ENCODE measurements at regions not wholly inside any gene's neighbourhood (a gene's known extent, or its start where the extent isn't known, plus 50 kb on each side); places are given as distances from the start of the nearest gene placed in this dataset.

GRCh38 chr10:17510242-17510908 lies 56.0 kb upstream of the ST8SIA6 start:
- Histone ChIP-seq H3K9me2 (no peaks in the 10 kb centered on the region), H3K9me3 (no peaks in the 10 kb centered on the region), H3K27ac (ENCODE audit: low read depth in 2 of 2, low read length in 1 of 2) (peak overlapping the region in 1 of 2 experiments; percentile 91; a peak in 2 of 4 replicates), H3K4me2 (no peak overlapping the region), H4K20me1 (ENCODE audit: insufficient read depth) (no peaks in the 10 kb centered on the region), H3K36me3 (replicated peaks in 1 of 2; ENCODE audit: control insufficient read depth in 1 of 2, insufficient read depth in 2 of 2, low read length in 1 of 2) (no peaks in the 10 kb centered on the region), H3K4me1 (ENCODE audit: control insufficient read depth in 1 of 2, insufficient read depth in 2 of 2, low read depth in 1 of 2, low read length in 1 of 2) (peaks cover 0 to 17% of the 10 kb centered on the region in 2 experiments; a peak in 2 of 4 replicates), H2AFZ (ENCODE audit: low read depth) (no peak overlapping the region; the same call in 1 of the 2 replicates), H3K79me2 (ENCODE audit: insufficient read depth) (no peaks in the 10 kb centered on the region), H3F3A (replicated peaks; ENCODE audit: insufficient read depth) (peaks cover 33% of the 10 kb centered on the region), H3K9ac (no peak overlapping the region), H3K4me3 (ENCODE audit: low read depth in 2 of 2, low read length in 1 of 2) (no peak overlapping the region), H3K27me3 (ENCODE audit: insufficient read depth) (no peaks in the 10 kb centered on the region)
- 95% methylated on average over 5 of the region's 5 CpGs for whole genome bisulfite sequencing (ENCODE audit: low lambda C conversion rate)
- DNase-seq: no peak
- TF ChIP-seq SIN3A (IDR thresholded peaks at IDR 0.05; ENCODE audit: borderline replicate concordance, low read depth, low read length) (no peak), PBX3 (IDR thresholded peaks at IDR 0.05) (no peak), POLR2AphosphoS5 (IDR thresholded peaks at IDR 0.05; ENCODE audit: low read depth, low read length) (no peak), RAD21 (IDR thresholded peaks at IDR 0.05; ENCODE audit: low read length) (no peak), EZH2phosphoT487 (IDR thresholded peaks at IDR 0.05; ENCODE audit: borderline replicate concordance, low read depth) (no peak), GABPA (IDR thresholded peaks at IDR 0.05; ENCODE audit: low read depth) (no peak), MEF2A (IDR thresholded peaks at IDR 0.05; ENCODE audit: borderline replicate concordance, low read depth) (no peak), RXRA (IDR thresholded peaks at IDR 0.05; ENCODE audit: borderline replicate concordance, low read depth) (no peak), NRF1 (IDR thresholded peaks at IDR 0.05; ENCODE audit: low read depth, low read length) (no peak), FOSL2 (IDR thresholded peaks at IDR 0.05; ENCODE audit: borderline replicate concordance, low read depth) (no peak), MXI1 (IDR thresholded peaks at IDR 0.05; ENCODE audit: low read depth, low read length) (no peak)
- ChIA-PET CTCF (no interaction called here), POLR2A (no interaction called here)

GRCh38 chr10:17507538-17507937 lies 53.1 kb upstream of the ST8SIA6 start:
- H3F3A ChIP-seq (replicated peaks; ENCODE audit: insufficient read depth): peaks cover 44% of the 10 kb centered on the region
- no peaks in the 10 kb centered on the region for H4K20me1 ChIP-seq (ENCODE audit: insufficient read depth)
- DNase-seq: no peak
- TF ChIP-seq PBX3 (IDR thresholded peaks at IDR 0.05) (no peak), EZH2phosphoT487 (IDR thresholded peaks at IDR 0.05; ENCODE audit: borderline replicate concordance, low read depth) (no peak), SIN3A (IDR thresholded peaks at IDR 0.05; ENCODE audit: borderline replicate concordance, low read depth, low read length) (no peak), MEF2A (IDR thresholded peaks at IDR 0.05; ENCODE audit: borderline replicate concordance, low read depth) (no peak)
- TF ChIP-seq, protein P1, sequence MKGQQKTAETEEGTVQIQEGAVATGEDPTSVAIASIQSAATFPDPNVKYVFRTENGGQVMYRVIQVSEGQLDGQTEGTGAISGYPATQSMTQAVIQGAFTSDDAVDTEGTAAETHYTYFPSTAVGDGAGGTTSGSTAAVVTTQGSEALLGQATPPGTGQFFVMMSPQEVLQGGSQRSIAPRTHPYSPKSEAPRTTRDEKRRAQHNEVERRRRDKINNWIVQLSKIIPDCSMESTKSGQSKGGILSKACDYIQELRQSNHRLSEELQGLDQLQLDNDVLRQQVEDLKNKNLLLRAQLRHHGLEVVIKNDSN (IDR thresholded peaks at IDR 0.05; ENCODE audit: borderline replicate concordance, low read depth): no peak
- H3K36me3 ChIP-seq (replicated peaks in 1 of 2; ENCODE audit: control insufficient read depth in 1 of 2, insufficient read depth in 2 of 2, low read length in 1 of 2): no peaks in the 10 kb centered on the region
- H3K4me1 ChIP-seq (ENCODE audit: control insufficient read depth in 1 of 2, insufficient read depth in 2 of 2, low read depth in 1 of 2, low read length in 1 of 2): peaks cover 0 to 22% of the 10 kb centered on the region in 2 experiments; a peak in 2 of 4 replicates
- H3K4me2 ChIP-seq: no peak overlapping the region
- H3K79me2 ChIP-seq (ENCODE audit: insufficient read depth): no peaks in the 10 kb centered on the region
- ChIA-PET POLR2A (no interaction called here), CTCF (interaction anchor here (0.7 kb wide), 1 partner anchor 17 kb away, joined by 3 read pairs; no protein-coding TSS in a partner anchor)
- H3K9me3 ChIP-seq: no peaks in the 10 kb centered on the region
- H3K4me3 ChIP-seq (ENCODE audit: low read depth in 2 of 2, low read length in 1 of 2): no peak overlapping the region
- no peak overlapping the region for H3K27ac ChIP-seq (ENCODE audit: low read depth in 2 of 2, low read length in 1 of 2)
- no peak overlapping the region for H3K9ac ChIP-seq
- no peaks in the 10 kb centered on the region for H3K9me2 ChIP-seq
- 85% methylated on average over 4 of the region's 4 CpGs for WGBS (ENCODE audit: low lambda C conversion rate)
- no peak overlapping the region for H2AFZ ChIP-seq (ENCODE audit: low read depth)
- no peaks in the 10 kb centered on the region for H3K27me3 ChIP-seq (ENCODE audit: insufficient read depth)

Measured in SK-N-SH (cell line).